Gastroesophageal sphincter (tissue), 3 donors: ENCODE measurements at regions not wholly inside any gene's neighbourhood (a gene's known extent, or its start where the extent isn't known, plus 50 kb on each side); places are given as distances from the start of the nearest gene placed in this dataset.

Experiments used
- POLR2AphosphoS5 ChIP-seq: sonication (generic); formaldehyde crosslinking; IDR thresholded peaks from one replicate; pipeline ENCODE4 v1.6.1; 2017; ENCODE audit warnings: antibody characterized with exemption
- TF ChIP-seq, protein P1 (sequence below), 4 experiments: fragments of 200-600 bp in 2 of 4; fragments of 450-650 bp in 2 of 4; sonication (generic) in 1 of 4; IDR thresholded peaks; one replicate each; pipeline ENCODE4 v1.5.1; 2017 to 2019; ENCODE audit warnings: antibody characterized with exemption in 4 of 4, mild to moderate bottlenecking in 2 of 4, moderate library complexity in 2 of 4

DNA sequence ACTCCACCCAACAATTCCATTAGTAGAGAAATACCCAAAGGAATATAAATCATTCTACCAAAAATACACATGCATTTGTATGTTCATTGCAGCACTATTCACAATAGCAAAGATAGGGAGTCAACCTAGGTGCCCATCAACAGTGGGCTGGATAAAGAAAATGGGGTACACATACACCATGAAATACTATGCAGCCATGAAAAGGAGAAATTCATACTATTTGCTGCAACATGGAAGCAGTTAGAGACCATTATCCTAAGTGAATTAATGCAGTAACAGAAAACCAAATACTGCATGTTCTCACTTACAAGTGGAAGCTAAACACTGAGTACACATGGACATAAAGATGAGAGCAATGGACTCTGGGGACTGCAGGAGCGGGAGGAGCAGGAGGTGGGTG is 72.4 kb upstream of the MBOAT1 start:
- TF ChIP-seq, protein P1, sequence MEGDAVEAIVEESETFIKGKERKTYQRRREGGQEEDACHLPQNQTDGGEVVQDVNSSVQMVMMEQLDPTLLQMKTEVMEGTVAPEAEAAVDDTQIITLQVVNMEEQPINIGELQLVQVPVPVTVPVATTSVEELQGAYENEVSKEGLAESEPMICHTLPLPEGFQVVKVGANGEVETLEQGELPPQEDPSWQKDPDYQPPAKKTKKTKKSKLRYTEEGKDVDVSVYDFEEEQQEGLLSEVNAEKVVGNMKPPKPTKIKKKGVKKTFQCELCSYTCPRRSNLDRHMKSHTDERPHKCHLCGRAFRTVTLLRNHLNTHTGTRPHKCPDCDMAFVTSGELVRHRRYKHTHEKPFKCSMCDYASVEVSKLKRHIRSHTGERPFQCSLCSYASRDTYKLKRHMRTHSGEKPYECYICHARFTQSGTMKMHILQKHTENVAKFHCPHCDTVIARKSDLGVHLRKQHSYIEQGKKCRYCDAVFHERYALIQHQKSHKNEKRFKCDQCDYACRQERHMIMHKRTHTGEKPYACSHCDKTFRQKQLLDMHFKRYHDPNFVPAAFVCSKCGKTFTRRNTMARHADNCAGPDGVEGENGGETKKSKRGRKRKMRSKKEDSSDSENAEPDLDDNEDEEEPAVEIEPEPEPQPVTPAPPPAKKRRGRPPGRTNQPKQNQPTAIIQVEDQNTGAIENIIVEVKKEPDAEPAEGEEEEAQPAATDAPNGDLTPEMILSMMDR (IDR thresholded peaks at IDR 0.05), result no peak
- no peak for TF ChIP-seq POLR2AphosphoS5
